Thyroid gland (tissue), 4 donors: ENCODE measurements at regions not wholly inside any gene's neighbourhood (a gene's known extent, or its start where the extent isn't known, plus 50 kb on each side); places are given as distances from the start of the nearest gene placed in this dataset.

Source experiments
- CTCF ChIP-seq, 6 experiments: fragments of 200-600 bp in 3 of 6; fragments of 450-650 bp in 3 of 6; sonication (generic) in 3 of 6; IDR thresholded peaks; one replicate each; pipeline ENCODE4 v1.5.1; 2016 to 2019; ENCODE audit warnings: antibody characterized with exemption in 6 of 6, mild to moderate bottlenecking in 2 of 6, inconsistent platforms in 1 of 6, moderate library complexity in 1 of 6
- POLR2A ChIP-seq, 2 donors: fragments of 450-650 bp; IDR thresholded peaks; one replicate each; pipeline ENCODE4 v1.6.1; 2017; ENCODE audit warnings: antibody characterized with exemption in 2 of 2, mild to moderate bottlenecking in 2 of 2, moderate library complexity in 1 of 2

DNA sequence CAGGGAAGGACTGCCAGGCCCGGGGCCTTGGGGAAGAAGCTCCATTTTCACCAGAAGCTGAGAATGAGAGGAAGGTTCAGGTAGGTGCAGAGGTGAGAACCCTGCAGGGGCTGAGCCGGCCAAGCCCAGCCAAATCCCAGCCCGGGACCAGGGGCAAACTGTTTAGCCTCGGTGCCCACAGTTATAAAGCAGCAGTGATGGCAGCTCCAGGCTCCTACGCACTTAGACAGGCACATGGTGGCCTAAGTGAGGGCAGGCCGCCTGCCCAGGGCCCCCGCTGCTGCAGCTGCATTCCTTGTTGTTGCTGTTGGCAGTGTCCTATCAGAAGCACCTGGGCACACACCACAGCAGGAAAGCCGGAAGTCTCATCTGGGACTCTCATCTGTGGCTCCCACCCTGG lies 159.9 kb upstream of the FOXD4L5 start:
- TF ChIP-seq CTCF (IDR thresholded peaks at IDR 0.05), result no peak
- TF ChIP-seq POLR2A (IDR thresholded peaks at IDR 0.05), result no peak
